Loucy (cell line): ENCODE measurements at regions not wholly inside any gene's neighbourhood (a gene's known extent, or its start where the extent isn't known, plus 50 kb on each side); places are given as distances from the start of the nearest gene placed in this dataset.
"Not testable (repeated sequence)": the region's sequence is repeated elsewhere in the genome, so short reads cannot be mapped to it uniquely, and the experiment has no call there.

Source experiments
- H2AFZ ChIP-seq: fragments of 200-600 bp; sonication (generic); 2 replicates; pipeline ENCODE4 v1.6.0; 2016; ENCODE audit warnings: antibody characterized with exemption, mild to moderate bottlenecking, low read length, moderate library complexity
- H3F3A ChIP-seq: fragments of 200-600 bp; 2 replicates; pipeline ENCODE4 v1.6.0; 2016; ENCODE audit warnings: antibody characterized with exemption, low read depth, mild to moderate bottlenecking
- H3K27me3 ChIP-seq: fragments of 200-600 bp; sonication (generic); 2 replicates; pipeline ENCODE4 v1.6.1; 2014; ENCODE audit warnings: low read length, mild to moderate bottlenecking; ENCODE audit not compliant: insufficient read depth, poor library complexity, severe bottlenecking
- H3K36me3 ChIP-seq: fragments of 200-600 bp; sonication (generic); 2 replicates; pipeline ENCODE4 v1.6.1; 2016; ENCODE audit warnings: low read length; ENCODE audit not compliant: insufficient read depth
- H3K4me1 ChIP-seq: fragments of 200-600 bp; sonication (generic); 2 replicates; pipeline ENCODE4 v1.5.1; 2014; ENCODE audit warnings: low read length, mild to moderate bottlenecking; ENCODE audit not compliant: insufficient read depth, poor library complexity, severe bottlenecking
- H3K4me2 ChIP-seq: fragments of 200-600 bp; sonication (generic); 2 replicates; pipeline ENCODE4 v1.6.0; 2014; ENCODE audit warnings: antibody characterized with exemption, low read length, low read depth, mild to moderate bottlenecking; ENCODE audit not compliant: poor library complexity, severe bottlenecking
- H3K4me3 ChIP-seq: fragments of 200-600 bp; sonication (generic); 2 replicates; pipeline ENCODE4 v1.5.1; 2014; ENCODE audit warnings: low read length, mild to moderate bottlenecking, mixed read lengths; ENCODE audit not compliant: poor library complexity, severe bottlenecking
- H3K79me2 ChIP-seq: fragments of 200-600 bp; sonication (generic); 2 replicates; pipeline ENCODE4 v1.6.1; 2014; ENCODE audit warnings: low read length; ENCODE audit not compliant: insufficient read depth
- H3K9ac ChIP-seq: fragments of 200-600 bp; sonication (generic); 2 replicates; pipeline ENCODE4 v1.6.0; 2014; ENCODE audit warnings: mild to moderate bottlenecking, low read depth, low read length, moderate library complexity; ENCODE audit not compliant: poor library complexity, severe bottlenecking
- H3K9me2 ChIP-seq: fragments of 200-600 bp; sonication (generic); replicated peaks from 2 replicates; pipeline ENCODE4 v1.6.1; 2016; ENCODE audit warnings: low read depth, low read length, mixed read lengths
- H3K9me3 ChIP-seq: fragments of 200-600 bp; sonication (generic); 2 replicates; pipeline ENCODE4 v1.6.1; 2014; ENCODE audit warnings: mild to moderate bottlenecking, antibody characterized with exemption, low read length, low read depth; ENCODE audit not compliant: insufficient read depth
- H4K20me1 ChIP-seq: fragments of 200-600 bp; sonication (generic); 2 replicates; pipeline ENCODE4 v1.6.0; 2014; ENCODE audit warnings: antibody characterized with exemption, low read length, mild to moderate bottlenecking; ENCODE audit not compliant: insufficient read depth, poor library complexity, severe bottlenecking
- CTCF ChIP-seq: fragments of 200-600 bp; sonication (generic); conservative IDR thresholded peaks from 2 replicates; pipeline ENCODE4 v1.5.1; 2014; ENCODE audit warnings: mild to moderate bottlenecking, antibody characterized with exemption, low read length
- EZH2phosphoT487 ChIP-seq: fragments of 200-600 bp; IDR thresholded peaks from 2 replicates; pipeline ENCODE4 v1.6.1; 2018; ENCODE audit warnings: antibody characterized with exemption, mild to moderate bottlenecking, moderate library complexity, borderline replicate concordance

- H3F3A ChIP-seq, H4K20me1 ChIP-seq, H3K4me3 ChIP-seq, H2AFZ ChIP-seq, H3K9me3 ChIP-seq, H3K4me2 ChIP-seq, H3K27me3 ChIP-seq, H3K9me2 ChIP-seq, H3K4me1 ChIP-seq, H3K9ac ChIP-seq, H3K79me2 ChIP-seq, H3K36me3 ChIP-seq: not testable (repeated sequence)
Observed at GRCh38 chr20:22971077-22971476, 64.0 kb upstream of the SSTR4 start.

- Histone ChIP-seq H2AFZ (no peak overlapping the region), H3F3A (no peaks in the 10 kb centered on the region), H3K9me3 (no peaks in the 10 kb centered on the region), H4K20me1 (no peaks in the 10 kb centered on the region), H3K4me3 (no peak overlapping the region), H3K9me2 (no peaks in the 10 kb centered on the region), H3K4me1 (no peaks in the 10 kb centered on the region), H3K79me2 (no peaks in the 10 kb centered on the region), H3K36me3 (no peaks in the 10 kb centered on the region), H3K27me3 (no peaks in the 10 kb centered on the region), H3K4me2 (no peak overlapping the region), H3K9ac (no peak overlapping the region)
- TF ChIP-seq CTCF (peak; percentile 69), EZH2phosphoT487 (no peak)
Observed at GRCh38 chr20:22974354-22974753, 60.8 kb upstream of the SSTR4 start.

GRCh38 chr20:22977047-22977785, 57.9 kb upstream of the SSTR4 start:
- Histone ChIP-seq H3K27me3 (no peaks in the 10 kb centered on the region), H3K9me3 (no peaks in the 10 kb centered on the region), H3K4me3 (no peak overlapping the region), H2AFZ (no peak overlapping the region), H3K36me3 (no peaks in the 10 kb centered on the region), H3K9ac (no peak overlapping the region), H3K4me2 (no peak overlapping the region), H3F3A (no peaks in the 10 kb centered on the region), H3K9me2 (no peaks in the 10 kb centered on the region), H3K79me2 (no peaks in the 10 kb centered on the region), H4K20me1 (no peaks in the 10 kb centered on the region), H3K4me1 (no peaks in the 10 kb centered on the region)
- no peak for TF ChIP-seq EZH2phosphoT487
- no peak for TF ChIP-seq CTCF

GRCh38 chr20:22984008-22984407, 51.1 kb upstream of the SSTR4 start:
- no peak overlapping the region for H3K4me2 ChIP-seq
- H3K27me3 ChIP-seq, result no peaks in the 10 kb centered on the region
- H3K4me3 ChIP-seq, result no peak overlapping the region
- H3K36me3 ChIP-seq, result no peaks in the 10 kb centered on the region
- H3K9me3 ChIP-seq, result no peaks in the 10 kb centered on the region
- no peaks in the 10 kb centered on the region for H3K4me1 ChIP-seq
- no peak overlapping the region for H2AFZ ChIP-seq
- H3F3A ChIP-seq, result no peaks in the 10 kb centered on the region
- H3K9me2 ChIP-seq, result no peaks in the 10 kb centered on the region
- no peaks in the 10 kb centered on the region for H4K20me1 ChIP-seq
- no peak for TF ChIP-seq CTCF
- no peak for TF ChIP-seq EZH2phosphoT487
- no peak overlapping the region for H3K9ac ChIP-seq
- H3K79me2 ChIP-seq, result no peaks in the 10 kb centered on the region
